ENCODE measurements at regions not wholly inside any gene's neighbourhood (a gene's known extent, or its start where the extent isn't known, plus 50 kb on each side); places are given as distances from the start of the nearest gene placed in this dataset.

DNA sequence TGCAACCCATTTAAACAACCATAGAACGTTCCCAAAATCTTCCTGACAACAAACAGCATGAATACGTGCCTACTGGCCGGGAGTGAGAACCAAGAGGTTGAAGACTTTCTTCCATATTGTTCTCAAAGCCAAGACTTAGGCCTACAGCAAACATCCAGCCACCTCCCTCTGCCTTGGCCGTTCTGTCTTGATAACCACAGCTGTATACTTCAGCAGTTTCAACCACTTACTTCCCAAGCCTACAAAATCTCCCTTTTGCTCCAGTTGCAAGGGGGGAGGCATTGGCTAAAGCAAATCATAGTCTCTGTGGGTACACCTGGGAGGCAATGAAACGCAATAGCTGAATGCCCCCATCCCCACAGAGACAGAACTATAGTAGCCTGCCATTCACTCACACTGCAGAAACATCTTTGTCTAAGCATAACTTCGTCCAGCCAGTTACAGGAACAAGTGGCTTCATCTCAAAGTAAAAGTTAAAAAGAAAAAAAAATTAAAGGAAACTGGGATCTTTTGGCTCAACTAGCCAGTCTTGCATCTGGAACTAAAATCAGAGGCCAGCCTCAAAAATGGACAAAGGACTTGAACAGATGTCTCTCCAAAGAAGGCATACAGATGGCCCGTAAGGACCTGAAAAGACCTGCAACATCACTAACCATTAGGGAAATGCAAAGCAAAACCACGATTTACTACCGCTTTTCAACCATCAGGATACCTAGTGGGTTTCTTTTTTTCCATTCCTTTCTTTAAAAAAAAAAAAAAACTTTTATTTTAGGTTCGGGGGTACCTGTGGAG is 186.0 kb downstream of the PSMG1 start:
- DNase-seq, result no peak

DNA sequence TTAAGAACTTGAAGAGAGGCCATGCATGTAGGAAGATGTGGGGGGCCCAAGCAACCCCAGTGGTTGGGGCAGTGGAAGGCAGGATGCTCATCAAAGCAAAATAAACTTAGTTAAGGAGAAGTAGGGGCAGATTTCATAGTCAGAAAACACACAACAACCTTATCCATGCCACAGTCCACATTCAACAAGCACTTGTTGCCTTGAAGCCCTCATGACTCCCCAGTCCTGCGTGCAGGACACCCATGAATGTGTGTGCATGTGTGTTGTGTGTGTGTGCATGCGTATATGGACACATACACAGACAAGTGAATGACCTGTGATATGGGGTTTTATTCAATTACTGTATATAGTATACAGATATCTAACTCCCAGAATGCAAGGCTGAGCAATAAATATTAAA is 186.9 kb downstream of the PSMG1 start:
- DNase-seq, result no peak

DNA sequence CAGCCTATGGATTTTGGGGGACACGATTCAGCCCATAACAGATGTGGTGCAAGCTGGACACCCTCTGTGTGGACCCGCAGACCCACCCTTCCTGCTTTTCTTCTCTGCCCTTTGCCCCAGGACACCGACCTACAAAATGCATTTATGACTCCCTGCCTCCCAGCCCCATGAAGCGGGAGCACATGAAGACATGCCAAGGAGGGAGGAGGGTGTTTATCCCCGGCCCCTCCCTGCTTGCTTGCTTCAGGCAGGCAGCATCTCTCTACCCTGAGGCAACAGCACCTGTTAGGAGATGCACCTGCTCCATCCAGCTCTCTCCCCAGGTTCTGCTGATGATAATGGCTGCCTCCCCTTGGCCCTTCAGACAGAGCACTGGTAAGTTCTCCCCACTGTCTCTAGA is 187.5 kb downstream of the PSMG1 start:
- DNase-seq, result no peak

DNA sequence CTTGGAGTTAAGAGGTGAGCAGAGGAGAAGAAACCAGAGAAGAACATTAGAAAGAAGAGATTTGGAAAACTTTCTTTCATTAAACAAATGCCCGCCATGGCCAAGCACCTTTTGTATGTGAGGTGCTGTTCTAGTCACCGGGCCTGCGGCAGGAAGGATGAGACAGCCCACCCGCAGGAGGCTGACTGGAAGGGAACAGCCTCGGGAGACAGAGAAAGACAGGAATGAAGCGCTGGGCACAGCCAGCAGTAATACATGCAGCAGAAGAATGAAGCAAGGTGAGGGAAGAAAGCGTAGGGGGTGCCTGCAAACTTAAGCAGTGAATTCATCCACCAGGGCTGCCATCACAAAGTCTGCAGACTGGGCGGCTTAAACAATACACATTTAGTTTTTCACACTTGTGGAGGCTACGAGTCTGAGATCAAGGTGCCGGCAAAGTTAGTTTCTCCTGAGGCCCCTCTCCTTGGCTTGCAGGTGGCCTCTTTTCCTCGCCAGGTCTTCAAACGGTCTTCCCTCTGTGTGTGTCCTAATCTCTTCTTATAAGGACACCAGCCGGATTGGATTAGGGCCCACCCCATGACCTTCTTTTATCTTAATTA is 188.1 kb downstream of the PSMG1 start:
- no peak for DNase-seq

DNA sequence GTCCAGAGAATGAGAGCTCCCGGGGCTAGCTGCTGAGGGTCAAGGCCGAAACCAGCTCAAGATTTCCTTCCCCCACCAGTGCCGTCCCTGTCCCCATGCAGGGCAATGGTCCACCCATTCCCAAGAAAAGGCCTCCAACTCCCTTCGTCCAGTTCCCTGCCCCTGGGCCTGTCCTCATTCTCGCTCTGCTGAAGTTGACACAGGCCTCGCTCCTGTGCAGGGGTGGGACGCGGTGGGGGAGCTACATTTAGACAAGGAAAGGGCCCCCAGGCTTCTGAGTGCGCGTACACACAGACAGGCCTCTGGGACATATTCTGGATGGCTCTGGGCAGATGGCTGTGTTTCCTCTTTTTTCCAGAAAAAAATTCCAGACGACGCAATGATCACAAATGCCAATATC is 188.3 kb downstream of the ETS2 start:
- DNase-seq, result no peak

DNA sequence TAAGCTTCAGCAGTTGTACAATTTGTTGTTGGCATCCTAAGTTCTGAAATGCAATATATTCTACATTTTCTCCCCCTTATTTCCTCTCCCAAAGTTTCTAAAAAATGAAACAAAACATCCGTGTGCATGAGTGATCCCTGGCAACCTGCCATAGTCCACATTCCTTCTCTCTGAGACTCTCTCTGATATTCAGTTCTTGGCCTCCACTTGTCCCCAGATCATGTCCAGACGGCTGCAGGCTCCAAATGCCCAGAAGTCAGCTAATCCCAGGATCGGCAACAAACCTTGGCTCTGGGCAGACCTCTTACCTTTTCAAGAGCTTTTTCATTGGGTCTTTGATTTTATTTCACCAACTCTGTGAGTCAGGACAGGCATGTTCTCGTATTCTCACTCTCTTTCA is 187.8 kb downstream of the ETS2 start:
- DNase-seq, result peak; percentile 38

DNA sequence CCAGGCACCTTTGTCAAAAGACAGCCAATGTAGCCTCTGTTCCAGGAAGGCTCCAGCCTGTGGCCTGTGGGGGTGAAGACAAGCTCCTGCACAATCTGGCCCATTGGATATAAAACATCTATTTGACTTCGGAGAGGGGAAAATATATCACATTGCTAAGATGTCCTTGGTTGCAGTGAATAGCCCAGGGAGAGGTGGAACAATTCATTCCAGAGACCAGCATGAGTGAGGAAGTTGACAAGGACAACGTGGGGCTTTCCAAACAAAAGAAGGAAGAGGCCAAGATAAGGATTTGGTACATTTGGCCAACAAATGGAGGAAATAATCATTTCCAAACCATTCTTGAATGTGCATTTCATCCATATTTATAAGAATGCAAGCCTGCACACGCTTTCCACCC is 187.0 kb downstream of the ETS2 start:
- no peak for DNase-seq

DNA sequence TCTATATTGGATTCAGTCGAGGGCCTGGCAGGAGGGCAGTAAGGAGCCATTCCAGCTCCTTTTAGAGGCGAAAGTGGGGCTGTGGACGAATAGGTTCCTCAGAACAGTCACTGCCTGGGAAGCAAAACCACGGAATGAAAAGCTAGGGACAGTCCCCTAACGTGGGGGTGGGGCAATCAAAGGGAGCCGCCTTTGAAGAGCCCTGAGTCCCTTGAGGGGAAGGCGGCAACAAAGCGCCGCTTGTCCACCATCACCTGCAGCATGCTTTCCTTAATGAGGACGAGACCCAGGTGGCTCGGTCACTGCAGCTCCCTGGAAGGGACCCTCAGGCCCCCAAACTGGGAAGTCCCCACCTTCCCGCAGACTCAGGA is 184.7 kb downstream of the ETS2 start:
- DNase-seq, result peak; percentile 49

DNA sequence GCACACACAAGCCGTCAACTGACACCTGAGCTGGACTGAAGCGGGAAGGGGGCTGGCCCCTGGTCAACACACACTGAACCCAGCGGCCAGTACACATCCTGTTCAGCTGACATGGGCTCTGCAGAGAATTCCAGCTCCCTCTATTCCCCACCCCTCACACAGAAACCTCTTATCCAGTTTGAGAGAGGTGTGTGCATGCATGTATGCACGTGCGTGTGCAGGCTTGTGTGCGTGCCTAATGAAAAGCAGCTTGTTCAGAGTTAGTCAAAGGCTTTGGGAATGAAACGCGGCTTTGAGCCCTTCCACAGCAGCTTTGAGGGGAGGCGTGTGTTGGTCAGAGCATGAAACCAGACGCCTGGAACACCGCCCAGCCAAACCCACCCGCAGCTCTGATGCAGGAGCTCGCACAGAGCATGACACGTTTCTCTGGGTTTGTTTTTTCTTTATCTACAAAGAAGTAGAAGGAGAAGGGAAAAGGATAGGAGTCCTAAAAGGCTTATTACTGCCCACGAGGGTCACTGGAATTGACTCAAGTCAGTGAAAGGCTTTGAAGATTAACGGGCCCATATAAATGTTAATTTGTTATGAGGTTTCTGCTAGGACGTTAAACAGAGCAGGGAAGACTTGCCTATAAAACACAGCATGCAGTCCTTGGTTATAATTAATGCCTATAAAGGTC is 184.2 kb downstream of the ETS2 start:
- peak; percentile 66 for DNase-seq

DNA sequence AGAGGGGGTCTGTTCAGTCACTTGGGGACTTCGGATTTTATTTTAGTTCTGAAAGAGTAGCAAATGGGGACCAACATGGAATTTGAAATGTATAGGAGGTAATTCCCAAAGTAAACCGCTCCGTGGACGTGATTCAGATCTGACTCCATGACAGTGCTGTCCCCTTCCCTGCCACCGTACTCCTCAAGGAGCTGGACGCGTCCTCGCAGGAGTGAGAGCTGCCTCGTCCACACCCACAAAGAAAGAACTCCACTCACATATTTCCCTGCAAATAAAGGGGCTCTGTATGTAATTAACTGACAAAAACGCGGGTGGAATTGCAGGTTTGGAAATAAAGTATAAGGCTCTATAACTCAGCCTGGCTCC is 183.6 kb downstream of the ETS2 start:
- DNase-seq, result peak; percentile 33

DNA sequence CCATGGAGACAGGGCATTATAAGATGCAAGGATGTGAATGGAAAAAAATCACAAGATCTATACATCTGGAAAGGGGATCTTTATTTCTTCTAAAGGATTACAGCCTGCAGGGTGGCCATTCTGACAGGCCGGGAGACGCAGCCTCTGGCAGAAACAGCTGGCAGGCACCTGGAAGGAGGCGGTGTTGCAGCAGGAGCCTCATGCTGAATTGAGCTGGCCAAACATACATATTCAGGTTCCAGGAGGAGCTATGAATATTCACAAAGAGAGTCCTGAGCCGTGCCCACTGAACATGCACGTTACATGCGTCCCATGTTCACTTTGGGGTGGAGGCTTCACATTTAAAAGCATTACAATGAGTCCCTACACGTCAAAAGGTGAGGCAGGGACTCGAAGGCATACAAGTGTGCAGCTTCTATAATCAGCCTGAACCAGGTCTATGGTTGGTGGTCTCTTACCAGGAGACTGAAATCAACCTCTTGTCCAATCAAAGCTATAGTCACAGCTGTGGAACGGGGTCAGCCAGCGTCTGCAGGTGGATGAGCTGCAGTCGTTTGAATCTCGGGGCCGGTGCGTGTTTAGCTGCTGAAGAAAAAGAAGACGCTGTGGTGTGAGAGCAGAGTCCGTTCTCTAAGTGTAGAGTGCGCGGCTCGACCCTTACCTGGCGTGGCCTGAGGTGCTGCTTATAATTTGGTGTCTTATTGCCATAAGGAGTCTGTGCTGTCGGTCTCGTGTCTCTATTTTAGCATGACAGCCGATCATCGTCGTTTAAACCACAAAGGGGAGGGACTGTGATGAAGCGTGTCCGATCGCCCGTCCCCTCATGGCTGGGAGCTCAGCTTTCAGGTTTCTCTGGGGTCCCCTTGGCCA is 183.0 kb downstream of the ETS2 start:
- DNase-seq, result peak; percentile 59

DNA sequence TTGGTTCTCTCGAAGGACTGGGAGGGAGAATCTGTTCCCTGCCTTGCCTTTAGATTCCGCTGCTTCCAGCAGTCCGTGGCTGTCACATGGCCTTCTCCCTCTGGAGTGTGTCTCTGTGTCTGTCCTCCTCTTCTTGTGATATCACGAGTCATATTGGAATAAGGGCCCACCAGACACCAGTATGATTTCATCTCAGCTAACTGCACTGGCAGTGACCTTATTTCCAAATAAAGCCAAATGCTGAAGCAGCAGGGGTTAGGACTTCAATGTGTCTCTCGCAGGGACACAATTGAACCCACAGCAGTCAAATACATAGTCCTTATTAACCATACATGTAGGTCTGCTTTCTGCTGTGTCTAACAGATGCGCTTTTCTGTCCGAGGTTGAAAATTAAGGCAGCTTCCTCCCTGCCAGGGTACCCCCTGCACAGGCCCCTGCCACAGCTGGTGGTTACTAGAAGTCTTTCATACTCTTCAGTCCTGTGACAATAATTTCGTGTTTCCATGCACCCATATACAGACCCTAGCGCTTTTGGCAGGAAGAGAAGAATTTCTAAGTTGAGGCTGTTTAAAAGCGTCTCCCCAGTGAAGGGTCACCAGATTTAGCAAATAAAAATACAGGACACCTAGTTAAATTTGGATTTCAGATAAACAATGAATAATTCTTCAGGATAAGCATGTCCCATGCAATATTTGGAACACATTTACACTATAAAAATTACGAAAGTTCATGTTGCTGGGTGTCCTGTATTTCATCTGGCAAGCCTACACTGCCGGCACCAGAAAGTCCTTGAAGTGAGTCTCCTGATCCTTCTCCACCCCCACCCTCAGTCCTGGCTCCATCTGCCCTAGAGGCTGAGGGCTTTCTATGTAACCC is 182.1 kb downstream of the ETS2 start:
- DNase-seq, result peak; percentile 59

DNA sequence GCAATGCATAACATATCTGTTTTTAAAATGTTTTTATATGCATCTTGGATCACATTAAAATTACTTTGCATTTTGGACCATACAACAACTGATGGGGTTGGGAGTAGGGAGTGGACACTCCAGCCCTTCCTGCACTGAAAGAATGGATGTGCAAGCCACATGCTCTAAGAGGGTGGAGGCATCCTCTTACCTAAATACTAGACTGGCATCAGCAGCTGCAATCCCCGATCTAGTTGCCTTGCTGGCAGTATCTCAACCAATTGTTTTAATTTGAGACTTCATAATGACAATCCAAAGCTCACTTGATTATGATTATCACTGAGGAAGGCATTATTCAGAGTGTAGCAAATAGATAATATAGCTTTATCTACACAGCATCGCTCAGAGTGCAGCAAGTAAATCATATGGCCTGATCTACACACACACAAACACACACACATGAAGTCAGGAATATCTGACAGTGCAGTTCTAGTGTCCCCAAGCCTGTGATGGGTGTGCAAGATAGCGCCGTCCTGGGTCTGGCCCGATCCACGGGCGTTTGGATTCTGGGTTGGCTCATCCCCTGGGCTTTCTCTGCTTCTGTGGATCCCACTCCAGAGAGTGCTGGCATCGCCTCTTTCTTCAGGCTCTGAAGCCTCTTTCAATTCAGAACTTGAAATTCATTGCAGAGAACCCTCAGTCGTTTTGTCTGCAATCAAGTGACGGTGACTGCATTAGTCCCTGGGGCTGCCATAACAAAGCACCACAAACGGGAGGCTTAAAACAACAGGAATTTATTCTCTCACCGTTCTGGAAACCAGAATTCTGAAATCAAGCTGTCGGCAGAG is 181.3 kb downstream of the ETS2 start:
- DNase-seq, result peak; percentile 5

DNA sequence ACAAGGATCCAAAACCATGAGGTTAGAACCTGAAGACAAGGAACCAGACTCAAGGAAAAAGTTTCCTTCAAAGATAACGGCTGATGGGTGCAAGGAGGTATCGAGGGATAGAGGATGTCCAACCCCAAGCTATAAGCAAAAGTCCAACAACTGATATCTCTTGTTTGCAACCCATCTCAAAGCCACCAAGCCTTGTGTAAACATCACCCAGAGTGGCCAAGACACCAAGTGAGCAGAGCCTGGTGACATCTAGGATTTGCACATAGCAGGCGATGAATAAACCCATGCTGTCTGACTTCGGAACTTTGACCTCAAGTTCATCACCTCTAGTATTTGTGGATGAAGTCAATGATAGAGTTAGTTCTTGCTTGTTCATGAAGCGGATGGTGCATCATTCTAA is 180.7 kb downstream of the ETS2 start:
- DNase-seq, result no peak

DNA sequence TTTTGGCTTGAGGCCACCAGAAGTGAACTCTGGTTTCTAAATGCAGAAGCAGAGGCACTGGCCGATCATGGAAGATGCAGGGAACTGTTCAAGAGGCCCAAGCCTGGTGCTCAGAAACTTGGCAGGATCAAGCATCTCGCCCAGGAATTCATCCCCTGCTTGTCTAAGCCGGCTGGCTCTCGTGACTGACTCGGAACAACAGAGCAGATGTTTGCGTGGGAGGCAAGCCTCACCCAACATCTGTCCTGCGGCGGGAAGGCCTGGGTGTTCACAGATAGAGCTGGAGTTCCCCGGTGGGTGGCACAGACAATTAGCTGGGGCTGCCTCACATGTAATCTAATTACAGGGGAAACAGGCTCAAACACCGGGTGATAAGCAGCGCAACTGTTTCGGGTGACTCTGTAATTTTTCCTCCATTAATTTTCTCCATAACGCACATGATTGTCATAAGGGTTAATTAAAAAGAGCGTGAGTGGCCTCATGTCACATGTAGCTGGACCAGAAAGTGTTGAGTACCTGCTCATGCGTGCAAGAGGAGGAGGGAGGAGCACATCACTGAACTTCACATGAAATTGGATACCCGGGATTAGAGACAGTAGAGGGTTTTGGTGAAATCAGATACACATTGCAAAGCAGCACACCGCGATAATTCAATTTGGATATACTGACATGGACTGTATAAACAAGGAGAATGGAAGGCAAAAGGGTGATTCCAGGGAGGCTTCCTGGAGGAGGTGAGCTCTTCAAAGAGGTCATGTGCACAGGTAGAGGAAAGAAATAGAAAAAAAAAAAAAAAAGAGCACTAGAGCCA is 180.0 kb downstream of the ETS2 start:
- peak; percentile 76 for DNase-seq

DNA sequence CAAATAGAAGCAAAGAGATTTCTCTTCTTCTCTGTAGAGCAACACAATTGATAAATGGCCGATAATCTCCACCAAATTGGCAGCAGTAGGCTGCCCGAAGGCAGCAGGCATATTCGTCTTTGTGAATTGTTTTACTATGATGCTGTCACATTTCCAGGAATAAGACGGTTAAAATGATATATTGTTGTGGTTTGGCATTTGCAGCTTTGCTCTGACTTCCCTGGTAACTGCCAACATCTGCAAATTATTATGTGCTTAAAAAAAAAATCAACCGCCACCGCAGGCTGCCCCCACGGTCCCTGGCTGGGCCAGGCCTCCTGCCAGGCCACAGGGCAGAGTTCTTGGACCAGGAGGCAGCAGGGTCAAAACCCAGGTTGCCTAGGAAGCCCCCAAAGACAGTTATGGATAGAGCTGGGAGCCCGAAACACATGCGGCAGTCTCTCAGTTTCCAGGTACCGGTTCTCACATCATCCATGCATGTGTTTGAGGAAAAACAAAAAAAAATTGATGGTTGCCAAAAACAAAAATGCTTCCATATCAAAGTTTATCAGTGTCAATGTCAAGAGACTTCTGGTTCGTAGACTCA is 179.3 kb downstream of the ETS2 start:
- DNase-seq, result peak; percentile 15

DNA sequence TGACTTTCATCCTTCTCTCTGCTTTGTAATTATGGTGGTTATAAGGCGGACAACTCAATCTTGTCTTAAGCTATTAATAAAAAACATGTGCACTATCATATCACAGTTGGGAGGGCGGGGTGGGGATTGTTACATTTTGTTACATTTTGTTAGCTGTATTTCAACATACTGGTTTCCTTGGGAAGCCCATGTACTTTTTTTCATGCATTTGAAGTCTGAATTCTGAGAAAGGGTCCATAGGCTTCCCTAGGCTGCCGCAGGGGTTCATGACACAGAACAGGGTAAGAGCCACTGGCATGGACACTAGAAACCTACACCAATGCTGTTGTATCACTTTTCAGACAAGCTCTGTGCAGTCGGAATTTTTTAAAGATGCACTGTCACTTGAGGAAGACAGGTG is 178.8 kb downstream of the ETS2 start:
- DNase-seq, result no peak

DNA sequence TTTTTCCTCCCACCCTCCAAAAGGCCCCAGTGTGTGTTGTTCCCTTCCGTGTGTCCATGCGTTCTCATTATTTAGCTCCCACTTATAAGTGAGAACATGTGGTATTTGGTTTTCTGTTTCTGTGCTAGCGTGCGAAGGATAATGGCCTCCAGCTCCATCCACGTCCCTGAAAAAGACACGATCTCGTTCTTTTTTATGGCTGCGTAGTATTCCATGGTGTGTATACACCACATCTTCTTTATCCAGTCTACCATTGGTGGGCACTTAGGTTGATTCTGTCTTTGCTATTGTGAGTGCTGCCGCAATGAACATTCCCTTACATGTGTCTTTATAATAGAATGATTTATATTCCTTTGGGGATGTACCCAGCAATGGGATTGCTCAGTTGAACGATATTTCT is 177.8 kb downstream of the ETS2 start:
- DNase-seq, result no peak

DNA sequence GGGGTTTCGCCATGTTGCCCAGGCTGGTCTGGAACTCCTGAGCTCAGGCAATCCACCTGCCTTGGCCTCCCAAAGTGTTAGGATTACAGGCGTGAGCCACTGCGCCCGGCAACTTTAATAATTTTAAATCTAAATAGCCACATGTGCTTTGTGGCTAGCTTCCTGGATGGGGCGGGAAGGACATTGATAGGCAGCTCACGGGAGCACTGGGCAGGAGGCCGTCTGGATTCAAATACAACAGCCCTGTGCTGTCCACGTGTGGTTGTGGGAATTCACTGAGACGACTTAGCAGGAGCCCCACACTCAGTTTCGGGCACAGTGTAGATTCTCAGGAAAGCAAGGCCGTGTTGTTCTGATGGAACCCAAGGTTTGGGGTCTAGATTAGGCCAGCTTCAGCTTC is 177.1 kb downstream of the ETS2 start:
- DNase-seq, result no peak

DNA sequence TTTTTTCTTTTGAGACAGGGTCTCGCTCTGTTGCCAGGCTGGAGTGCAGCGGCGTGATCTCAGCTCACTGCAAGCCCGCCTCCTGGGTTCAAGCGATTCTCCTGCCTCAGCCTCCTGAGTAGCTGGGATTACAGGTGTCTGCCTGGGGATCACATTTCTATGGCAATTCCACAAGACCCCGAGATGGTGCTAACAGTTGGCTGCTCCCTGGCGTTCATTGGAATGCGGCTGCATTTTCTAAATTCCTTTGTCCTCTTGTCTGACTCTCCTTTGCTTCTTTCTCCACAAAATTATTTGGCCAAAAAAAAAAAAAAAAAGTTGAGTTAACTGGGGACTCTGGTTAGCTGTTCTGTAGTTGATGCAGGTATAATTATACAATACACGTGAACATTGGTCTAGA is 176.4 kb downstream of the ETS2 start:
- DNase-seq, result no peak

Data from DMS79 treated with DMSO at 0.1 percent for 48 hours (cell line).